ENCODE measurements at regions not wholly inside any gene's neighbourhood (a gene's known extent, or its start where the extent isn't known, plus 50 kb on each side); places are given as distances from the start of the nearest gene placed in this dataset.
"Not testable (repeated sequence)": the region's sequence is repeated elsewhere in the genome, so short reads cannot be mapped to it uniquely, and the experiment has no call there.

GRCh38 chr2:61594201-61594600 is 56.0 kb upstream of the XPO1 start:
- H3K36me3 ChIP-seq (ENCODE audit: control insufficient read depth in 1 of 2, insufficient read depth in 2 of 2, low read depth in 1 of 2, low read length in 2 of 2); H2BK120ac ChIP-seq (ENCODE audit: low read depth, low read length); H4K91ac ChIP-seq (ENCODE audit: low read length); H3K9me3 ChIP-seq (ENCODE audit: control insufficient read depth, low read length); H4K8ac ChIP-seq (ENCODE audit: low read length); H3K4me3 ChIP-seq (ENCODE audit: insufficient read depth in 1 of 2, low read depth in 1 of 2, low read length in 2 of 2); H3K27me3 ChIP-seq (ENCODE audit: control insufficient read depth in 1 of 2, insufficient read depth in 1 of 2, low read length in 2 of 2); H2BK5ac ChIP-seq (ENCODE audit: low read depth, low read length, poor library complexity, severe bottlenecking); H3K14ac ChIP-seq (ENCODE audit: low read length in 2 of 2); H3K18ac ChIP-seq (ENCODE audit: low read depth in 1 of 2, low read length in 2 of 2); H3K4me2 ChIP-seq (ENCODE audit: low read length, poor library complexity, severe bottlenecking); H2AK5ac ChIP-seq (ENCODE audit: low read length, severe bottlenecking); H3K27ac ChIP-seq (ENCODE audit: low read length, poor library complexity, severe bottlenecking); H3K79me1 ChIP-seq (replicated peaks; ENCODE audit: low read length, poor library complexity, severe bottlenecking); H3K23ac ChIP-seq (ENCODE audit: low read length in 2 of 2); H2BK12ac ChIP-seq (ENCODE audit: low read length in 2 of 2); H3K9ac ChIP-seq (ENCODE audit: low read length); DNase-seq; H2AFZ ChIP-seq (ENCODE audit: low read depth, low read length); H2BK15ac ChIP-seq (ENCODE audit: low read depth, poor library complexity, severe bottlenecking); H3K4ac ChIP-seq (ENCODE audit: low read depth in 1 of 2, low read length in 2 of 2); H3K4me1 ChIP-seq (ENCODE audit: control insufficient read depth, insufficient read depth, low read depth, low read length): not testable (repeated sequence)
- WGBS = 79% methylated on average over 5 of the region's 7 CpGs

- not testable (repeated sequence) for H2AK5ac ChIP-seq (ENCODE audit: low read length, severe bottlenecking); H3K79me1 ChIP-seq (replicated peaks; ENCODE audit: low read length, poor library complexity, severe bottlenecking); H2BK120ac ChIP-seq (ENCODE audit: low read depth, low read length); H4K91ac ChIP-seq (ENCODE audit: low read length); H3K36me3 ChIP-seq (ENCODE audit: control insufficient read depth in 1 of 2, insufficient read depth in 2 of 2, low read depth in 1 of 2, low read length in 2 of 2); H3K4me3 ChIP-seq (ENCODE audit: insufficient read depth in 1 of 2, low read depth in 1 of 2, low read length in 2 of 2); H3K4me1 ChIP-seq (ENCODE audit: control insufficient read depth, insufficient read depth, low read depth, low read length); H2BK12ac ChIP-seq (ENCODE audit: low read length in 2 of 2); H2AFZ ChIP-seq (ENCODE audit: low read depth, low read length); H4K8ac ChIP-seq (ENCODE audit: low read length); H3K4me2 ChIP-seq (ENCODE audit: low read length, poor library complexity, severe bottlenecking); H3K9me3 ChIP-seq (ENCODE audit: control insufficient read depth, low read length); H3K9ac ChIP-seq (ENCODE audit: low read length); H3K14ac ChIP-seq (ENCODE audit: low read length in 2 of 2); H3K23ac ChIP-seq (ENCODE audit: low read length in 2 of 2); DNase-seq; H2BK5ac ChIP-seq (ENCODE audit: low read depth, low read length, poor library complexity, severe bottlenecking); H3K27me3 ChIP-seq (ENCODE audit: control insufficient read depth in 1 of 2, insufficient read depth in 1 of 2, low read length in 2 of 2); H3K4ac ChIP-seq (ENCODE audit: low read depth in 1 of 2, low read length in 2 of 2); H3K18ac ChIP-seq (ENCODE audit: low read depth in 1 of 2, low read length in 2 of 2); H2BK15ac ChIP-seq (ENCODE audit: low read depth, poor library complexity, severe bottlenecking); H3K27ac ChIP-seq (ENCODE audit: low read length, poor library complexity, severe bottlenecking)
- WGBS = 81% methylated on average over 3 of the region's 3 CpGs
Measured at GRCh38 chr2:61593648-61594047, 55.5 kb upstream of the XPO1 start.

GRCh38 chr2:61590214-61590613 is 52.1 kb upstream of the XPO1 start:
- H3K23ac ChIP-seq (ENCODE audit: low read length in 2 of 2) = no peak overlapping the region
- no peak overlapping the region for H2BK15ac ChIP-seq (ENCODE audit: low read depth, poor library complexity, severe bottlenecking)
- H3K27ac ChIP-seq (ENCODE audit: low read length, poor library complexity, severe bottlenecking) = no peak overlapping the region
- H3K4me3 ChIP-seq (ENCODE audit: insufficient read depth in 1 of 2, low read depth in 1 of 2, low read length in 2 of 2) = no peak overlapping the region
- no peak overlapping the region for H2AK5ac ChIP-seq (ENCODE audit: low read length, severe bottlenecking)
- H4K8ac ChIP-seq (ENCODE audit: low read length) = no peak overlapping the region
- H2BK12ac ChIP-seq (ENCODE audit: low read length in 2 of 2) = no peak overlapping the region
- no peak overlapping the region for H2AFZ ChIP-seq (ENCODE audit: low read depth, low read length)
- no peak for DNase-seq
- WGBS = 100% methylated on average over 2 of the region's 2 CpGs
- H3K9ac ChIP-seq (ENCODE audit: low read length) = no peak overlapping the region
- no peaks in the 10 kb centered on the region for H3K36me3 ChIP-seq (ENCODE audit: control insufficient read depth in 1 of 2, insufficient read depth in 2 of 2, low read depth in 1 of 2, low read length in 2 of 2)
- no peak overlapping the region for H3K4me2 ChIP-seq (ENCODE audit: low read length, poor library complexity, severe bottlenecking)
- no peak overlapping the region for H3K4ac ChIP-seq (ENCODE audit: low read depth in 1 of 2, low read length in 2 of 2)
- no peaks in the 10 kb centered on the region for H3K27me3 ChIP-seq (ENCODE audit: control insufficient read depth in 1 of 2, insufficient read depth in 1 of 2, low read length in 2 of 2)
- H2BK120ac ChIP-seq (ENCODE audit: low read depth, low read length) = no peak overlapping the region
- H2BK5ac ChIP-seq (ENCODE audit: low read depth, low read length, poor library complexity, severe bottlenecking) = no peak overlapping the region
- H3K79me1 ChIP-seq (replicated peaks; ENCODE audit: low read length, poor library complexity, severe bottlenecking) = no peaks in the 10 kb centered on the region
- H3K14ac ChIP-seq (ENCODE audit: low read length in 2 of 2) = no peak overlapping the region
- no peak overlapping the region for H4K91ac ChIP-seq (ENCODE audit: low read length)
- H3K9me3 ChIP-seq (ENCODE audit: control insufficient read depth, low read length) = peaks cover 8% of the 10 kb centered on the region
- no peak overlapping the region for H3K18ac ChIP-seq (ENCODE audit: low read depth in 1 of 2, low read length in 2 of 2)
- no peaks in the 10 kb centered on the region for H3K4me1 ChIP-seq (ENCODE audit: control insufficient read depth, insufficient read depth, low read depth, low read length)

- Histone ChIP-seq H3K9me3 (ENCODE audit: control insufficient read depth, low read length) (peaks cover 7% of the 10 kb centered on the region), H2AFZ (ENCODE audit: low read depth, low read length) (no peak overlapping the region), H2BK120ac (ENCODE audit: low read depth, low read length) (no peak overlapping the region), H3K23ac (ENCODE audit: low read length in 2 of 2) (no peak overlapping the region), H3K4me1 (ENCODE audit: control insufficient read depth, insufficient read depth, low read depth, low read length) (no peaks in the 10 kb centered on the region), H3K18ac (ENCODE audit: low read depth in 1 of 2, low read length in 2 of 2) (no peak overlapping the region), H3K9ac (ENCODE audit: low read length) (no peak overlapping the region), H4K8ac (ENCODE audit: low read length) (no peak overlapping the region), H3K79me1 (replicated peaks; ENCODE audit: low read length, poor library complexity, severe bottlenecking) (no peaks in the 10 kb centered on the region), H3K4ac (ENCODE audit: low read depth in 1 of 2, low read length in 2 of 2) (no peak overlapping the region), H3K27ac (ENCODE audit: low read length, poor library complexity, severe bottlenecking) (no peak overlapping the region), H3K4me2 (ENCODE audit: low read length, poor library complexity, severe bottlenecking) (no peak overlapping the region), H3K14ac (ENCODE audit: low read length in 2 of 2) (no peak overlapping the region), H3K4me3 (ENCODE audit: insufficient read depth in 1 of 2, low read depth in 1 of 2, low read length in 2 of 2) (no peak overlapping the region), H2AK5ac (ENCODE audit: low read length, severe bottlenecking) (no peak overlapping the region), H2BK5ac (ENCODE audit: low read depth, low read length, poor library complexity, severe bottlenecking) (no peak overlapping the region), H2BK12ac (ENCODE audit: low read length in 2 of 2) (no peak overlapping the region), H3K36me3 (ENCODE audit: control insufficient read depth in 1 of 2, insufficient read depth in 2 of 2, low read depth in 1 of 2, low read length in 2 of 2) (no peaks in the 10 kb centered on the region), H4K91ac (ENCODE audit: low read length) (no peak overlapping the region), H3K27me3 (ENCODE audit: control insufficient read depth in 1 of 2, insufficient read depth in 1 of 2, low read length in 2 of 2) (no peaks in the 10 kb centered on the region), H2BK15ac (ENCODE audit: low read depth, poor library complexity, severe bottlenecking) (no peak overlapping the region)
- WGBS = 86% methylated on average over 2 of the region's 2 CpGs
- DNase-seq = no peak
Measured at GRCh38 chr2:61588566-61588965, 50.4 kb upstream of the XPO1 start.

All from mesenchymal stem cell (in vitro differentiated cells and primary cell).